ENCODE measurements at regions not wholly inside any gene's neighbourhood (a gene's known extent, or its start where the extent isn't known, plus 50 kb on each side); places are given as distances from the start of the nearest gene placed in this dataset.
A peak's percentile ranks its signal among the peaks of the same experiment; 100 is the strongest.
"Not testable (repeated sequence)": the region's sequence is repeated elsewhere in the genome, so short reads cannot be mapped to it uniquely, and the experiment has no call there.

- Histone ChIP-seq H3K4me1 (no peaks in the 10 kb centered on the region), H3K36me3 (ENCODE audit: control insufficient read depth, insufficient read depth, low read length) (no peaks in the 10 kb centered on the region), H3K27me3 (replicated peaks; ENCODE audit: control insufficient read depth, insufficient read depth, low read length) (no peaks in the 10 kb centered on the region), H3K9me3 (no peaks in the 10 kb centered on the region), H3K4me3 (ENCODE audit: low read depth, low read length) (no peak overlapping the region)
- H3K27ac Mint-ChIP-seq (ENCODE audit: unreplicated experiment), result no peak overlapping the region
- no peaks in the 10 kb centered on the region for H3K27me3 Mint-ChIP-seq (ENCODE audit: insufficient read depth, unreplicated experiment)
- ChIA-PET CTCF (no interaction called here), POLR2A (no interaction called here)
- no peaks in the 10 kb centered on the region for H3K4me1 Mint-ChIP-seq (ENCODE audit: low read depth, unreplicated experiment)
- peak; percentile 59 to 67 for TF ChIP-seq CTCF (IDR thresholded peaks at IDR 0.05; ENCODE audit: insufficient read depth in 1 of 2, low read depth in 1 of 2, low read length in 1 of 2, severe bottlenecking in 1 of 2, unreplicated experiment in 1 of 2)
- peak; percentile 46 to 62 for DNase-seq
- no peaks in the 10 kb centered on the region for H3K36me3 Mint-ChIP-seq (ENCODE audit: insufficient read depth, unreplicated experiment)
- intact Hi-C loops (cut with micrococcal nuclease; ENCODE audit: unreplicated experiment), result loop anchor here (5.0 kb wide), 1 partner anchor 328 kb away; no protein-coding TSS in a partner anchor
- no peaks in the 10 kb centered on the region for H3K9me3 Mint-ChIP-seq (ENCODE audit: unreplicated experiment)
- no TSS peak for BruUV-seq (replicated peaks)
- no peak overlapping the region for H3K4me3 Mint-ChIP-seq (ENCODE audit: unreplicated experiment)
These were observed 98.8 kb upstream of the IQCM start for GRCh38 chr4:149914119-149915115.

- intact Hi-C loops (cut with micrococcal nuclease; ENCODE audit: unreplicated experiment); H3K4me1 ChIP-seq; H3K36me3 Mint-ChIP-seq (ENCODE audit: insufficient read depth, unreplicated experiment); H3K27ac Mint-ChIP-seq (ENCODE audit: unreplicated experiment); H3K4me3 ChIP-seq (ENCODE audit: low read depth, low read length); BruUV-seq (replicated peaks); H3K27me3 ChIP-seq (replicated peaks; ENCODE audit: control insufficient read depth, insufficient read depth, low read length); H3K9me3 ChIP-seq; CTCF ChIA-PET; H3K36me3 ChIP-seq (ENCODE audit: control insufficient read depth, insufficient read depth, low read length); H3K9me3 Mint-ChIP-seq (ENCODE audit: unreplicated experiment); H3K27me3 Mint-ChIP-seq (ENCODE audit: insufficient read depth, unreplicated experiment); H3K4me1 Mint-ChIP-seq (ENCODE audit: low read depth, unreplicated experiment); POLR2A ChIA-PET: not testable (repeated sequence)
- H3K4me3 Mint-ChIP-seq (ENCODE audit: unreplicated experiment), result peak overlapping the region; percentile 68
- peak in 1 of 2 experiments; percentile 22 for DNase-seq
These were observed 100.1 kb upstream of the IQCM start for GRCh38 chr4:149915735-149916134.

- TF ChIP-seq CTCF (IDR thresholded peaks at IDR 0.05; ENCODE audit: insufficient read depth in 1 of 2, low read depth in 1 of 2, low read length in 1 of 2, severe bottlenecking in 1 of 2, unreplicated experiment in 1 of 2), result no peak
- ChIA-PET POLR2A (no interaction called here), CTCF (no interaction called here)
- no peaks in the 10 kb centered on the region for H3K36me3 ChIP-seq (ENCODE audit: control insufficient read depth, insufficient read depth, low read length)
- H3K9me3 ChIP-seq, result no peaks in the 10 kb centered on the region
- no peak overlapping the region for H3K4me3 Mint-ChIP-seq (ENCODE audit: unreplicated experiment)
- no peak overlapping the region for H3K4me3 ChIP-seq (ENCODE audit: low read depth, low read length)
- no peaks in the 10 kb centered on the region for H3K4me1 Mint-ChIP-seq (ENCODE audit: low read depth, unreplicated experiment)
- no peaks in the 10 kb centered on the region for H3K9me3 Mint-ChIP-seq (ENCODE audit: unreplicated experiment)
- intact Hi-C loops (cut with micrococcal nuclease; ENCODE audit: unreplicated experiment), result no loop called here
- H3K27ac Mint-ChIP-seq (ENCODE audit: unreplicated experiment), result no peak overlapping the region
- no peaks in the 10 kb centered on the region for H3K36me3 Mint-ChIP-seq (ENCODE audit: insufficient read depth, unreplicated experiment)
- no peaks in the 10 kb centered on the region for H3K4me1 ChIP-seq
- no peaks in the 10 kb centered on the region for H3K27me3 ChIP-seq (replicated peaks; ENCODE audit: control insufficient read depth, insufficient read depth, low read length)
- peaks cover 2% of the 10 kb centered on the region for H3K27me3 Mint-ChIP-seq (ENCODE audit: insufficient read depth, unreplicated experiment)
- no peak for DNase-seq
- no TSS peak for BruUV-seq (replicated peaks)
These were observed 108.1 kb upstream of the IQCM start for GRCh38 chr4:149923736-149924135.

Data from Caco-2 (cell line).